ENCODE measurements at regions not wholly inside any gene's neighbourhood (a gene's known extent, or its start where the extent isn't known, plus 50 kb on each side); places are given as distances from the start of the nearest gene placed in this dataset.

GRCh38 chr3:73874161-73874560 lies 249.4 kb upstream of the PDZRN3 start:
- Mint-ChIP-seq H3K4me3 (no peak overlapping the region), H3K9me3 (peaks cover 8 to 17% (median 10%) of the 10 kb centered on the region in 3 donors), H3K27ac (no peak overlapping the region), H3K36me3 (no peaks in the 10 kb centered on the region), H3K27me3 (no peaks in the 10 kb centered on the region), H3K4me1 (no peaks in the 10 kb centered on the region)
- WGBS (ENCODE audit: insufficient coverage): 61% methylated on average over 3 of the region's 4 CpGs
- Histone ChIP-seq H3K4me3 (ENCODE audit: control insufficient read depth in 1 of 2, extremely low read depth in 1 of 2, low read length in 1 of 2) (no peak overlapping the region), H3K9me3 (no peaks in the 10 kb centered on the region), H3K36me3 (ENCODE audit: control insufficient read depth in 2 of 2, extremely low read depth in 1 of 2, insufficient read depth in 1 of 2, low read length in 1 of 2) (no peaks in the 10 kb centered on the region), H3K27ac (ENCODE audit: low read length) (no peak overlapping the region), H3K4me1 (ENCODE audit: control insufficient read depth in 1 of 2, extremely low read depth in 1 of 2, insufficient read depth in 2 of 2, low read length in 2 of 2) (no peaks in the 10 kb centered on the region), H3K27me3 (replicated peaks in 1 of 2; ENCODE audit: control insufficient read depth in 2 of 2, extremely low read depth in 1 of 2, insufficient read depth in 2 of 2, low read length in 1 of 2) (no peaks in the 10 kb centered on the region)
- ATAC-seq (replicated peaks in 1 of 4) (no peak), DNase-seq (no peak)
- ChIA-PET CTCF (no interaction called here), POLR2A (no interaction called here)

- no peaks in the 10 kb centered on the region for H3K36me3 ChIP-seq (ENCODE audit: control insufficient read depth in 2 of 2, extremely low read depth in 1 of 2, insufficient read depth in 1 of 2, low read length in 1 of 2)
- no peaks in the 10 kb centered on the region for H3K4me1 ChIP-seq (ENCODE audit: control insufficient read depth in 1 of 2, extremely low read depth in 1 of 2, insufficient read depth in 2 of 2, low read length in 2 of 2)
- CTCF ChIA-PET: no interaction called here
- H3K27ac Mint-ChIP-seq: no peak overlapping the region
- no CpG with 5 or more reads among the region's 3 CpGs for WGBS (ENCODE audit: insufficient coverage)
- H3K4me1 Mint-ChIP-seq: no peaks in the 10 kb centered on the region
- DNase-seq: no peak
- H3K36me3 Mint-ChIP-seq: no peaks in the 10 kb centered on the region
- POLR2A ChIA-PET: no interaction called here
- no peak for ATAC-seq (replicated peaks in 1 of 4)
- H3K4me3 ChIP-seq (ENCODE audit: control insufficient read depth in 1 of 2, extremely low read depth in 1 of 2, low read length in 1 of 2): no peak overlapping the region
- H3K27me3 ChIP-seq (replicated peaks in 1 of 2; ENCODE audit: control insufficient read depth in 2 of 2, extremely low read depth in 1 of 2, insufficient read depth in 2 of 2, low read length in 1 of 2): no peaks in the 10 kb centered on the region
- H3K4me3 Mint-ChIP-seq: no peak overlapping the region
- no peaks in the 10 kb centered on the region for H3K9me3 ChIP-seq
- H3K27ac ChIP-seq (ENCODE audit: low read length): no peak overlapping the region
- peaks cover 4 to 12% (median 11%) of the 10 kb centered on the region in 3 donors for H3K9me3 Mint-ChIP-seq
- no peaks in the 10 kb centered on the region for H3K27me3 Mint-ChIP-seq
Observed at GRCh38 chr3:73868688-73869315, 244.1 kb upstream of the PDZRN3 start.

DNA sequence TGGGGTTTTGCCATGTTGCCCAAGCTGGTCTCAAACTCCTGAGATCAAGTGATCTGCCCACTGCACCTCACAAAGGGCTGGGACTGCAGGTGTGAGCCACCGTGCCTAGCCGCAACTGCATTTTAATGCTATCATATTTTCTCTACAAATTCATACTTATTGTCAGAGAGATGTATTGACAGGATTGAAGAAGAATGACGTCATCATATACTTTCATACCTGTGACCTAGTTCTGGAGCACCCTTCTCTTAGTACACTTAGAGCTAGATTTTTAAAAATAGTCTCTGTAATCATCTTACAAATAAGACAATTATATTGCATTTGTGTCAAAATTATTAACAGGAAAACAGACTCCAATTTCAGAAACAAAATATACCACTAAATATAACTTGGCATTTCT lies 242.8 kb upstream of the PDZRN3 start:
- Mint-ChIP-seq H3K4me1 (no peaks in the 10 kb centered on the region), H3K9me3 (peaks cover 4 to 12% (median 11%) of the 10 kb centered on the region in 3 donors), H3K27ac (no peak overlapping the region), H3K27me3 (no peaks in the 10 kb centered on the region), H3K36me3 (no peaks in the 10 kb centered on the region), H3K4me3 (no peak overlapping the region)
- Histone ChIP-seq H3K9me3 (no peaks in the 10 kb centered on the region), H3K4me1 (ENCODE audit: control insufficient read depth in 1 of 2, extremely low read depth in 1 of 2, insufficient read depth in 2 of 2, low read length in 2 of 2) (no peaks in the 10 kb centered on the region), H3K36me3 (ENCODE audit: control insufficient read depth in 2 of 2, extremely low read depth in 1 of 2, insufficient read depth in 1 of 2, low read length in 1 of 2) (no peaks in the 10 kb centered on the region), H3K27me3 (replicated peaks in 1 of 2; ENCODE audit: control insufficient read depth in 2 of 2, extremely low read depth in 1 of 2, insufficient read depth in 2 of 2, low read length in 1 of 2) (no peaks in the 10 kb centered on the region), H3K4me3 (ENCODE audit: control insufficient read depth in 1 of 2, extremely low read depth in 1 of 2, low read length in 1 of 2) (no peak overlapping the region), H3K27ac (ENCODE audit: low read length) (no peak overlapping the region)
- ChIA-PET CTCF (no interaction called here), POLR2A (no interaction called here)
- DNase-seq: no peak
- WGBS (ENCODE audit: insufficient coverage): no CpG with 5 or more reads among the region's 3 CpGs
- no peak for ATAC-seq (replicated peaks in 1 of 4)

GRCh38 chr3:73866846-73867245 lies 242.1 kb upstream of the PDZRN3 start:
- no peaks in the 10 kb centered on the region for H3K36me3 ChIP-seq (ENCODE audit: control insufficient read depth in 2 of 2, extremely low read depth in 1 of 2, insufficient read depth in 1 of 2, low read length in 1 of 2)
- no peak for ATAC-seq (replicated peaks in 1 of 4)
- WGBS (ENCODE audit: insufficient coverage): 100% methylated on average over 1 of the region's 2 CpGs
- no peaks in the 10 kb centered on the region for H3K9me3 ChIP-seq
- ChIA-PET POLR2A (no interaction called here), CTCF (no interaction called here)
- no peak for DNase-seq
- Mint-ChIP-seq H3K4me3 (no peak overlapping the region), H3K4me1 (no peaks in the 10 kb centered on the region), H3K27me3 (no peaks in the 10 kb centered on the region), H3K36me3 (no peaks in the 10 kb centered on the region), H3K9me3 (peaks cover 5 to 12% (median 12%) of the 10 kb centered on the region in 3 donors), H3K27ac (no peak overlapping the region)
- no peak overlapping the region for H3K27ac ChIP-seq (ENCODE audit: low read length)
- H3K4me1 ChIP-seq (ENCODE audit: control insufficient read depth in 1 of 2, extremely low read depth in 1 of 2, insufficient read depth in 2 of 2, low read length in 2 of 2): no peaks in the 10 kb centered on the region
- H3K27me3 ChIP-seq (replicated peaks in 1 of 2; ENCODE audit: control insufficient read depth in 2 of 2, extremely low read depth in 1 of 2, insufficient read depth in 2 of 2, low read length in 1 of 2): no peaks in the 10 kb centered on the region
- H3K4me3 ChIP-seq (ENCODE audit: control insufficient read depth in 1 of 2, extremely low read depth in 1 of 2, low read length in 1 of 2): no peak overlapping the region

- no peaks in the 10 kb centered on the region for H3K27me3 ChIP-seq (replicated peaks in 1 of 2; ENCODE audit: control insufficient read depth in 2 of 2, extremely low read depth in 1 of 2, insufficient read depth in 2 of 2, low read length in 1 of 2)
- Mint-ChIP-seq H3K4me1 (no peaks in the 10 kb centered on the region), H3K27me3 (no peaks in the 10 kb centered on the region), H3K36me3 (no peaks in the 10 kb centered on the region), H3K9me3 (peaks cover 3 to 5% (median 4%) of the 10 kb centered on the region in 3 donors), H3K27ac (no peak overlapping the region), H3K4me3 (no peak overlapping the region)
- no peak overlapping the region for H3K27ac ChIP-seq (ENCODE audit: low read length)
- WGBS (ENCODE audit: insufficient coverage): 60% methylated on average over 1 of the region's 5 CpGs
- ATAC-seq (replicated peaks in 1 of 4): no peak
- H3K36me3 ChIP-seq (ENCODE audit: control insufficient read depth in 2 of 2, extremely low read depth in 1 of 2, insufficient read depth in 1 of 2, low read length in 1 of 2): no peaks in the 10 kb centered on the region
- no peak overlapping the region for H3K4me3 ChIP-seq (ENCODE audit: control insufficient read depth in 1 of 2, extremely low read depth in 1 of 2, low read length in 1 of 2)
- POLR2A ChIA-PET: no interaction called here
- no peak for DNase-seq
- CTCF ChIA-PET: no interaction called here
- no peaks in the 10 kb centered on the region for H3K9me3 ChIP-seq
- no peaks in the 10 kb centered on the region for H3K4me1 ChIP-seq (ENCODE audit: control insufficient read depth in 1 of 2, extremely low read depth in 1 of 2, insufficient read depth in 2 of 2, low read length in 2 of 2)
Observed at GRCh38 chr3:73863546-73864079, 238.9 kb upstream of the PDZRN3 start.

DNA sequence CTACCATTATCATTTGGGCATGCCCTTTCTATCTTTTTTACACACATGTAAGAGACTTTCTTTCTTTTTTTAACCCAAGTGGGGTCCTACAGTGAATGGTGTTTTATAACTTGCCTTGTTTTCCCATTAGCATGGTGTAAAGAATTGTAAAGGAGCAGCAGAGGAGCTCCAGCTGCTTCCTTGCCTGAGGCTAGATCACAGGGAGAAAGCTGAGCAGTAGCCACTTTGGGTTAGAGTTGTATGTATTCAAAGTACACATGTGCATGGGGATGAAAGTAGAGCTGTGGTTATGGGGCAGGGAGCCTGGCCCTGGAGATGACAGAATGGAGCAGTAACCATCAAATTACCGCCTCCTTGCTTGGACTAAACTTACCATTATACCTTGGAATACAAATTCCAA lies 231.1 kb upstream of the PDZRN3 start:
- ATAC-seq (replicated peaks in 1 of 4) (no peak), DNase-seq (no peak)
- no peaks in the 10 kb centered on the region for H3K36me3 ChIP-seq (ENCODE audit: control insufficient read depth in 2 of 2, extremely low read depth in 1 of 2, insufficient read depth in 1 of 2, low read length in 1 of 2)
- Mint-ChIP-seq H3K9me3 (peaks cover 0 to 13% (median 9%) of the 10 kb centered on the region in 3 donors), H3K27me3 (no peaks in the 10 kb centered on the region), H3K4me3 (no peak overlapping the region), H3K27ac (no peak overlapping the region), H3K4me1 (no peaks in the 10 kb centered on the region), H3K36me3 (no peaks in the 10 kb centered on the region)
- H3K9me3 ChIP-seq: no peaks in the 10 kb centered on the region
- no peaks in the 10 kb centered on the region for H3K4me1 ChIP-seq (ENCODE audit: control insufficient read depth in 1 of 2, extremely low read depth in 1 of 2, insufficient read depth in 2 of 2, low read length in 2 of 2)
- WGBS (ENCODE audit: insufficient coverage): no CpG with 5 or more reads among the region's 1 CpG
- no peaks in the 10 kb centered on the region for H3K27me3 ChIP-seq (replicated peaks in 1 of 2; ENCODE audit: control insufficient read depth in 2 of 2, extremely low read depth in 1 of 2, insufficient read depth in 2 of 2, low read length in 1 of 2)
- CTCF ChIA-PET: no interaction called here
- H3K27ac ChIP-seq (ENCODE audit: low read length): no peak overlapping the region
- POLR2A ChIA-PET: no interaction called here
- H3K4me3 ChIP-seq (ENCODE audit: control insufficient read depth in 1 of 2, extremely low read depth in 1 of 2, low read length in 1 of 2): no peak overlapping the region
